Glutamatergic neuron (in vitro differentiated cells): ENCODE measurements at regions not wholly inside any gene's neighbourhood (a gene's known extent, or its start where the extent isn't known, plus 50 kb on each side); places are given as distances from the start of the nearest gene placed in this dataset.

Experiments
- DNase-seq: peaks from one replicate; pipeline ENCODE4 v3.0.0; 2022
- H3K27ac Mint-ChIP-seq: one replicate; pipeline ENCODE4 v1.8.0; 2020; ENCODE audit warnings: mild to moderate bottlenecking, mixed read lengths, inconsistent platforms; ENCODE audit not compliant: unreplicated experiment
- H3K27me3 Mint-ChIP-seq: one replicate; pipeline ENCODE4 v1.8.0; 2020; ENCODE audit warnings: mild to moderate bottlenecking, moderate library complexity, mixed read lengths, inconsistent platforms; ENCODE audit not compliant: unreplicated experiment
- H3K36me3 Mint-ChIP-seq: one replicate; pipeline ENCODE4 v1.8.0; 2020; ENCODE audit warnings: mild to moderate bottlenecking, mixed read lengths, inconsistent platforms; ENCODE audit not compliant: unreplicated experiment
- H3K4me1 Mint-ChIP-seq: one replicate; pipeline ENCODE4 v1.8.0; 2020; ENCODE audit warnings: mild to moderate bottlenecking, low read depth, mixed read lengths, inconsistent platforms; ENCODE audit not compliant: unreplicated experiment
- H3K4me3 Mint-ChIP-seq: one replicate; pipeline ENCODE4 v1.8.0; 2020; ENCODE audit warnings: mild to moderate bottlenecking, mixed read lengths, inconsistent platforms; ENCODE audit not compliant: unreplicated experiment
- H3K9me3 Mint-ChIP-seq: one replicate; pipeline ENCODE4 v1.8.0; 2020; ENCODE audit warnings: mild to moderate bottlenecking, moderate library complexity, mixed read lengths, inconsistent platforms; ENCODE audit not compliant: unreplicated experiment
- CTCF ChIP-seq: fragments of 200-600 bp; sonication (generic); IDR thresholded peaks from one replicate; pipeline ENCODE4 v1.5.0; 2021; ENCODE audit not compliant: partially characterized antibody, unreplicated experiment

- no peaks in the 10 kb centered on the region for H3K9me3 Mint-ChIP-seq
- no peaks in the 10 kb centered on the region for H3K27me3 Mint-ChIP-seq
- no peak for TF ChIP-seq CTCF
- no peaks in the 10 kb centered on the region for H3K36me3 Mint-ChIP-seq
- no peaks in the 10 kb centered on the region for H3K4me1 Mint-ChIP-seq
- DNase-seq = no peak
- no peak overlapping the region for H3K27ac Mint-ChIP-seq
- H3K4me3 Mint-ChIP-seq = no peak overlapping the region
These were observed 620.6 kb upstream of the CDH18 start for GRCh38 chr5:20608567-20608966.

DNA sequence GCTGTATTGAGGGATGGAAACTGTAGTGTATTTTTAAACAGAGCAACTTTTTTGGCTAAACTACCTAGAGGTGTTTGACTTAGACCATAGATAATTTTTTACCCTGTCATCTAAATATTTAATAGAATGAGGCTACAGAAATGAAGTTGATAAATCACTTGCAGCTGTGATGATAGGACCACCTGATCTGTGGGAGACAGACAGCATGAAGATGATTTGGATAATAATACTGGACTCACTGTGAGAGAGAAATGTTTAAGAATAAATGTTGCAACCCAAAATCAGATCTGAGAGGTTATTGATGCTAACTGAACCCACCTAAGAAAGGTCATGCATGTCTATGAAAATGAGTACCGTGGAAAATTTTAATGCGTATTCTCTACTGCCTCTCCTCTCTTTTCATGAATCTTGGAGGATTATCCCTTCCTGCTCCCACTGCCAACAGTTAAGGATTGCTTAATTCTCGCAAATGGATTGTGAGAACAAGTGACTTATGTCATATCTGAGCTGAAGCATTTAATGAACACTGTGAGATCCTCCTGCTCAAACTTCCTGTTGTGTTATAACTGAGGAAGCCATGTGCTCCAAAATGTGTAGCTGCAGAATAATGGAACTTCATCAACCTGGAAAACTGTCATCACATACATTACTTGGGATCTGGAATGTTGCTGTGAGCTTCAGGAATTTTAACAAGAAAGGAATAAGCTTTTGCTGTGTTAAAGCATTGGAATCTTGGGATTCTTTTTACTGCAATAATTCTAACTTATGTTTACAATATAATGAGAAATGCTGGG lies 617.9 kb upstream of the CDH18 start:
- Mint-ChIP-seq H3K27ac (no peak overlapping the region), H3K27me3 (no peaks in the 10 kb centered on the region), H3K9me3 (peaks cover 3% of the 10 kb centered on the region), H3K36me3 (no peaks in the 10 kb centered on the region), H3K4me3 (no peak overlapping the region), H3K4me1 (peaks cover 2% of the 10 kb centered on the region)
- DNase-seq = no peak
- TF ChIP-seq CTCF = no peak

DNA sequence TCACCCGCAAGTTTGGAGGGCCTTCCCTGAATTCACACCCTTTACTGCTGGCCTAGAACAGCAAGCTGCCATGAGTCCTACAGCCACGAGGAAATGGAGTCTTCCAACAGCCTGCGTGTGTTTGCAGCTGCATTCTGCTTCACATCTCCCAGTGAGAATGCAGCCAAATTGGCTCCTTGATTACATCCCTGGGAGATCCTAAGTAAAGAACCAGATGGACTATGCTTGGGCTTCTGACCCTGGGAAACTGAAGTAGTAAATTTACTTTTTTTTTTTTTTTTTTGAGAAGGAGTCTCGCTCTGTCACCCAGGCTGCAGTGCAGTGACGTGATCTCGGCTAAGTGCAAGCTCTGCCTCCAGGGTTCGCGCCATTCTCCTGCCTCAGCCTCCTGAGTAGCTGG lies 617.0 kb upstream of the CDH18 start:
- no peak for DNase-seq
- Mint-ChIP-seq H3K36me3 (no peaks in the 10 kb centered on the region), H3K4me1 (peaks cover 2% of the 10 kb centered on the region), H3K27me3 (no peaks in the 10 kb centered on the region), H3K9me3 (peaks cover 3% of the 10 kb centered on the region), H3K4me3 (no peak overlapping the region), H3K27ac (no peak overlapping the region)
- no peak for TF ChIP-seq CTCF

GRCh38 chr5:20601678-20602100 lies 613.7 kb upstream of the CDH18 start:
- Mint-ChIP-seq H3K4me3 (no peak overlapping the region), H3K36me3 (no peaks in the 10 kb centered on the region), H3K27me3 (no peaks in the 10 kb centered on the region), H3K27ac (no peak overlapping the region), H3K4me1 (peaks cover 2% of the 10 kb centered on the region), H3K9me3 (peaks cover 3% of the 10 kb centered on the region)
- no peak for TF ChIP-seq CTCF
- DNase-seq = peak; percentile 29

DNA sequence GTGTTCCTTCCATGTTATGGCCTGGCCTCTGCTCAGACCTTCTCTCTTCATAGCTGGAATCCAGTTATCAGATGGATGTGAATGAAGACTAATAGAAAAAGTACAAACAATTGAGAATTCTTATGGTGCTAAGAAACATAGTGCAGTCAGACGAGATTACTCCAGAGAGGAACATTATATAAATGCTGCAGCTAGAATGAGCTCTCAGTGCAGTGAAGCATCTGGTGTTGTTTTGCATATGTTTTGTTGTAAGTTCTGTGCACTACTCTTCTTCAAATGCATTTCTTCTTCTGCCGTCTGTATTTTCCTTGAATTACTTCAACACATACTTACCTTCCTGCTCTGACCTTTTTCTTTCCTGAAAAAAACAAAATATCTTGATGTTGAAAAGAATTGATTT lies 602.4 kb upstream of the CDH18 start:
- Mint-ChIP-seq H3K9me3 (peaks cover 2% of the 10 kb centered on the region), H3K4me3 (no peak overlapping the region), H3K36me3 (no peaks in the 10 kb centered on the region), H3K4me1 (no peaks in the 10 kb centered on the region), H3K27me3 (no peaks in the 10 kb centered on the region), H3K27ac (no peak overlapping the region)
- no peak for DNase-seq
- TF ChIP-seq CTCF = no peak
